DMS53 treated with DMSO at 0.1 percent for 48 hours (cell line): ENCODE measurements at regions not wholly inside any gene's neighbourhood (a gene's known extent, or its start where the extent isn't known, plus 50 kb on each side); places are given as distances from the start of the nearest gene placed in this dataset.

Experiments used
- DNase-seq: peaks from one replicate; lab custom pipeline; 2025; ENCODE audit not compliant: unreplicated experiment; lab: John Stamatoyannopoulos, UW

GRCh38 chr6:163804991-163805390, 390.5 kb downstream of the QKI start:
- DNase-seq = no peak

- DNase-seq = no peak
These were observed 387.7 kb downstream of the QKI start for GRCh38 chr6:163802267-163802666.

DNA sequence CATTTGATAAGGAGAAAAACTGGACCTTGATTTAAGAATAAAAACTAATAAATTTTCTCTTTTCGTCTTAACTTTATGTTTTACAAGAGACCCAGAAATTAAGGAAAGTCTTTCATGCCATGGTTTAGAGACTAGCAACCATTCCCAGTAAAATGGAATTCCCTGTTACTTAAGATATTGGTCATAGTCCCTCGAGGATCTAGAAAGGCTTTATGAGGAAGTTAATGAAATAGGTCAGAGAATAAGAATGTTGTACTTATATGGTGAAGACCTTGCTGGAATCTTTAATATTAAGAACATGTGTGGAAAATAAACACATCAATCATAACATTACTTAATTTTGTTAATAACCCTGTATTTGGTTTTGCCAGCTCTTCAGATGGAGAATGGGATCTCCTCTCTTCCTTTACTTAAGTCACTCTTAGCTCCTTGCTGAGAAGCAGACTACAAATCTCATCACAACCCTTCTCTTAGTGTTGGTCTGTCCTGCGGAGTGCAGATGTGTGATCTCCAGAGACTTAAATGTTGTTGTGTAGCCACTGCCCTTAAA, 382.9 kb downstream of the QKI start:
- no peak for DNase-seq

DNA sequence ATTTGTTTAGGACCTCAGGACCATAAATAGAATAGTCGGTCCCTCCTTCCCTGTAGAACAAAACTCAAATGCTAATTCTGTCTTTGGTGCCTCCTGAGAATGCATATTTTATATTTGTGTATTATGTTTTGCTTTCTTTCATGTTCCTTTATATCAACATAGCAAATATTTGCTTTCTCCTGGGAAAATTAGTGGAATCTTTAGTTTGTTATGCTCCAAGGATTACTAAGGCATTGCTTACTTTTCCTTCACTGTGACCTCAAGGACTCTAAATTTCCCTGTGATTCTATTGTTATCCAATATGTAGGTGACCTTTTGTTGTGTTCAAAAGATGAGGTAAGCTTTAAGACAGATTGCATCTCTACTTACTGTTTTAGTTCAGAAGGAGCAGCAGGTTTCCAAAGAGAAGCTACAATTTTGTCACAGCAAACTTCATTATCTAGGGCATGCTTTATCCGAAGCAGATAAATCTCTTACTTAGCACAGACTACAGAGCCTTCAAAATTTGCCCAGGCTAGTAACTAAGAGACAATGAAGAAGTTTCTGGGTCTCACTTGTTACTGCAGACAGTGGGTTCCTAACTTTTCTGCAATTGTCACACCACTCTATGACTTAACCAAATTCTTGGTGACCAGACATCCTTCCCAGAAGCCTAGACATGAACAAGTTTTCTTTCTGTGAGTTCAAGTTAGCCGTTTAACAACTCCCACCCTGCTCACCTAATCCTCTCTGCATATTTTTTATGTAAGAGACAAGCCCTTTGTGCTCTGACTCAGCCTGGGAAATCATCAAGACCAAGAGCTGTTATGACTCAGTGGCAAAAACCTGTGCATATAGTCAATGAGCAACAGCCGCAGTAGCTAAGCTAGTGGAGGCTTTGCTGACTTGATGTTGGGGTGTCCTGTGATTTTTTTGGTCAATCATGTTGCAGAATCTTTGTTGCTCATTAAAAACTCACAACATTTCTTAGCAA, 378.8 kb downstream of the QKI start:
- DNase-seq = no peak

GRCh38 chr6:163790266-163790840, 375.8 kb downstream of the QKI start:
- no peak for DNase-seq

GRCh38 chr6:163789199-163789810, 374.8 kb downstream of the QKI start:
- no peak for DNase-seq

DNA sequence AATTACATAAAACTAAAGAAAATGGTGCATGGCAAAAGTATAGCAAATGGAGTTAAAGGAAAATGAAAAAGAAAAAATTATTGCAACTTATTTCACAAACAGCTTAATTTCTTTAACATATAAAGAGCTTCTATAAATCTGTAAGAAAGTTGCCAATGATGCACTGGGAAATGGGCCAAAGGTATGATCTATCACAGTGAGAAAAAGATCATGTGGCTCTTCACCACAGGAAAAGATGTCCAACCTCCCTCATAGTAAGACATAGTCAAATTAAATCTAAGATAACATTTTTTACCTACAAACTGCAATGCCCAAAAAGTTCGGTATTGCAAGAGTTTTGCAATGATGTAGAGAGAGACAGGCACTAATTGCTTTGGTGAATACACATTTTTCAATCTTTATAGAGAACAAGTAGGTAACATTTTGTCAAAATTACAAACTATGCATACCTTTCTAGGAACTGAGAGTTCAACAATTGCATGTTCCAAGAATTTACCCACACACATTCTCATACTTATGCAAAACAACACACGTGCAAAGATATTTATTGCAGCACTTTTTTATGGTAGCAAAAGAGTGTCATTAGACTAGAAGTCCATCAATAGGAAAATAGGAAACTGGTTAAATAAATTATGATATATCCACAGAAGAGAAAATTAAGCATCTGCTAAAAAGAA, 372.6 kb downstream of the QKI start:
- no peak for DNase-seq

GRCh38 chr6:163782436-163783003, 368.0 kb downstream of the QKI start:
- DNase-seq = no peak

DNA sequence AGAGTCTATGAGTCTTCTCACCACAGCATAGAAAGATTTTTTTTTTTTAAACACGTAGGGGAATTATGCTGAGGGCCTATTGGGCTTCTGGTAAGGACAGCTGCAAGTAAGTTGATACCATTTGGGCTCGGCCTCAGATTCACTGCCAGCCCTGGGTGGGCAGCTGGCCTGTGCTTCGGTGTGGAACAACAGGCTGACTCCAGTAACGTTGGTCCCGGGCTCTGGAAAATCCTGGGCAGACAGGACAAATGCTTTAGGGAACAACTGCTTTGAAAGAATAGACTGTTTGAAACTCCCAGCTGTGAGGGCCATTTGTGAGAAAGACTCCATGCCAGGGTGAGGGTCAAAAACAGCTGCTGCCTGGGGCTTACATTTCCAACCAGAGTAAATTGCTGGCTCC, 366.5 kb downstream of the QKI start:
- DNase-seq = no peak

GRCh38 chr6:163779727-163780284, 365.3 kb downstream of the QKI start:
- no peak for DNase-seq

DNA sequence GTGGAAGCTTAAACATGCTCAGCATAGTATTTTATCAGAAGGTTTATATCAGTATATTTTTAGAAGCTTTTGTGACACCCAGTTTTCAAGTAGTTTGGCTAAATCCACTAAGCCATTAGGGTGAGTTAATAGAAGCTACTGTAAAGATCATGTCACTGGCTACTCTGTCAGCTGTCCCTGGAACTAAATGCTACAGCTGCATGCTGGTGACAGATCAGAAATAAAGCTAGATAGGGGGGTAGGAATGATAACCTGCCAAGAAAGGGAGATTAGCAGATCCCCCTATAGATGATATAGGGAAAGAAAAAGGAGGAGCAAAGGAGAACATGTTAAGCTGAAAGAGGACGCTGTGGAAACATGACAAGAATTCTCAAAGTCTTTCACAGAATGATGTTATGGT, 363.2 kb downstream of the QKI start:
- DNase-seq = no peak

- DNase-seq = no peak
These were observed 362.6 kb downstream of the QKI start for GRCh38 chr6:163776906-163777686.

DNA sequence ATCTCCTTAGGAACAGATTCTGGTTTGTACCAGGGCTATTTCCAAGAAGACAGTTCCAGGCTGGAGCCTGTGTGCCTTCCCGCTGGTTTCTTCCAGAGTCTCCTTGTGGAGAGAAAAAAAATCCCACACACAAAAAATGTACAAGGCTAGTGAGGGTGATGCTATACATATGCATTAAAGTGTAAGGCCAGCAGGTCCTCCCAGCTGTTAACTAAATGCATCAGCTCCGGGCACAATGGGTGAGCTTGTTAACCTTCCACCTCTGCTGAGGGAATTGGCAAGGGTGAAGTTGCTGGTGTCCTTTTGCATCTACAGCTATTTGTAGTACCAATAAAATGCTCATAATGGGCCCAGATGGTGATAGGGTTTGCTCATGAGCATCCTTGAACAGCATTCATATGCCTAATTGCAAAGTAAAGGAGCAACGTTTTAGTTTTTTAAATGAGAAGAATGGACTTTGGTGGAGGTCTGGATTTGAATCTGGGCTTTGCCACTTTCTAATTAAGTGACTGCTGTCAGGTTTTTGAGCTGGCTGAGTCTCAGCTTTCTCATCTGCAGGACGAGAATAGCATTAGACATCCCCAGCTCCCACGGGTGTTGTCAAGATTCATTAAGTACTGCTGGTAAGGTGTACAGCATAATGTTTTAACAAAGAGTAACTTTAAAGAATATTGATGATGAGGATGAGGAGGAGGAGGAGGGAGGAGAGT, 361.8 kb downstream of the QKI start:
- DNase-seq = no peak

DNA sequence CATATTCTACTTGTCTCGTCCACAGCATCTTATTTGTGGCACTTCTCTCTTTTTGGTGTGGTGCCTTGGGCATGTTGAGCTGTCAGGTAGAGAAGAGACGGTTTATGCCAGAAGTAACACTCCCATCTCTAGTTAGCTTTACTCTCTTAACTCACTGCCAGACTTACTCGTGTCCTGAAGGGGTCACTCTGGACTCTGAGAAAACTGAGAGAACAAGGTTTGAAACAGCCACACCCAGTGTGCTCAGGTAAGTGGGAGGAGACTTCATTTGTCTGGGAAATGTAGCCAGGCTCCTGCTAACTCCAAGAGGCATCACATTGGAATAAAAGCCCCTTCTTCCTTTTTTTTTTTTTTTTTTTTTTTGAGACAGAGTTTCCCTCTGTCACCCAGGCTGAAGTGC, 360.8 kb downstream of the QKI start:
- DNase-seq = no peak

- DNase-seq = no peak
These were observed 360.0 kb downstream of the QKI start for GRCh38 chr6:163774485-163774884.

DNA sequence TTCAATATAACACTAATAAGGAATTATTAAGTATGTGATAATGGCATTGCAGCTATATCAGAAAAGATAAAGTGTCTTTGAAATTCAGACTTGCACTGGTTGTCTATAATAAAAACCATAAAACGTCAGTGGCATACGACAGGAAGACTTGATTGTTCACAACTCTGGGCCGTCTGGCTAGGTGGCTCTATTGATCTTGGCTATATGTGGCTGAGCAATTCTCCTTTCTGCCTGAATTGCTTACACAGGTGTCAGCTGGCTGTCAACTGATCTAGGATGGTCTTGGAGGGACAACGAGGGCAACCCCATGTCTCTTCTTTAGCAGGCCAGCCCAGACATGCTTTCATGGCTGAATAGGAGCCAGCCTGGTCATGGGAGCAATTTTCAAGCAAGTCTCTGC, 359.1 kb downstream of the QKI start:
- DNase-seq = no peak

DNA sequence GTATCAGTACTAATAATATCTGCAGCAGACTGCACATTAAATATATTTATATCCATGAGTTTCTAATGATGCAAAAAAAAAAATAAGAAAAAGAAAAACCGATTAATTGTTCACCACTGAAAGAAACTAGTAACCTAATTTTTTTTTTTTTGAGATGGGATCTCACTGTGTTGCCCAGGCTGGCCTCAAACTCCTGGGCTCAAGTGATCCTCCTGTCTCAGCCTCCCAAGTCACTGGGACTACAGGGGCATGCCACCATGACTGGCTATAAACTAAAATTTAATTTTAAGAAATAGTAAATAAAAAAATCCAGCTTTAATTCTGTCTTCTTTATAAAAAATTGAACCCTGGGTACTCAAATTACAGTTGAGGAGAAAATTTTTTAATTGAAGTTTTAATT, 358.2 kb downstream of the QKI start:
- no peak for DNase-seq

GRCh38 chr6:163771180-163771579, 356.7 kb downstream of the QKI start:
- DNase-seq = no peak

DNA sequence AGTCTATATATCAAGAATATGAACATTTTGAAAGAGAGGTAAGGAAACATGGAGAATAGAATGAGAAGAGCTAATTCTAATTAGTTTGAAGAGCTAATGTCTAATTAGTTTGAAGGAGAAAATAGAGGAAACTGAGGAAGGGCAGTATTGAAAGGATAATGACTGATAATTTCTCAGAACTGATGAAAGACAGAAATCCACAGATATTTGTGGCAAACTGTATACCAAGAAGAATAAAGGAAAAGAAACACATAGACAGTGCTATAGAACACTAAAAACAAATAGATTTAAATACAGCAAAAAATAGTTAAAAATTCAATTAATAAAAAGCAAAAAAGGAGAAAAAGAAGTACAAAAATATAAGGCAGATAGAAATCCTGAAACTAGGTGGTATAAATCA, 354.4 kb downstream of the QKI start:
- no peak for DNase-seq
